Mesodermal cell (in vitro differentiated cells): ENCODE measurements at regions not wholly inside any gene's neighbourhood (a gene's known extent, or its start where the extent isn't known, plus 50 kb on each side); places are given as distances from the start of the nearest gene placed in this dataset.

ENCODE experiments used
- H3K27ac ChIP-seq: 2 replicates; pipeline ENCODE4 v1.7.0; 2013; ENCODE audit warnings: mild to moderate bottlenecking, low read depth, low read length, moderate library complexity; ENCODE audit not compliant: severe bottlenecking
- H3K36me3 ChIP-seq: 2 replicates; pipeline ENCODE4 v1.7.1; 2013; ENCODE audit warnings: mild to moderate bottlenecking, low read length, moderate library complexity; ENCODE audit not compliant: control insufficient read depth, insufficient read depth
- H3K4me1 ChIP-seq: one replicate; pipeline ENCODE4 v1.7.1; 2013; ENCODE audit warnings: mild to moderate bottlenecking, low read length; ENCODE audit not compliant: insufficient read depth, control insufficient read depth, poor library complexity, severe bottlenecking
- H3K4me3 ChIP-seq: 2 replicates; pipeline ENCODE4 v1.7.0; 2013; ENCODE audit warnings: low read length, control low read depth, mild to moderate bottlenecking; ENCODE audit not compliant: insufficient read depth, poor library complexity, severe bottlenecking; ENCODE audit errors: extremely low read depth
- H3K9me3 ChIP-seq: 2 replicates; pipeline ENCODE4 v1.7.1; 2013; ENCODE audit warnings: mild to moderate bottlenecking, low read length, moderate library complexity; ENCODE audit not compliant: control insufficient read depth
- WGBS, 2 experiments: methylation state at CpG; one replicate each; pipeline ENCODE4 v1.1.5; 2013; ENCODE audit warnings: missing lambda C conversion rate in 2 of 2; ENCODE audit not compliant: insufficient coverage in 2 of 2; 5-methylcytosine and 5-hydroxymethylcytosine counted together

DNA sequence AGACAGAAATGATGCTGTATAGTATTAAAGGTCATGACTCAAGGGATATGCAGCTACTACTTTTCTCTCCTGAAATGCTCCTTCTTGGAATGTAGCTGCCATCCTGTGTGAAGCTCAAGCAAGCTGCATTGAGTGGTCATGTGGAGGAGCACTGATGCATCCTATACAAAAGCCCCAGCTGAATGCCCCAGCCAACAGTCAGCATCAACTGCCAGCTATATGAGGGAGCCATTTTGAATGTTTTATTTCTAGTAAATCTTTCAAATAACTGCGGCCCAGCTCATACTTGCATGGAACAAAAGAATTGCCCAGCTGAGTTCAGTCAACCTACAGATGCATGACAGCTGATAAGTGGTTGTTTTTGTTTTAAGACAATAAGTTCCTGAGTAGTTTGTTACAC lies 165.0 kb upstream of the GEMIN8 start:
- Histone ChIP-seq H3K4me3 (no peak overlapping the region), H3K9me3 (no peaks in the 10 kb centered on the region), H3K27ac (no peak overlapping the region), H3K4me1 (no peaks in the 10 kb centered on the region), H3K36me3 (no peaks in the 10 kb centered on the region)
- no CpG with 5 or more reads among the region's 1 CpG for WGBS, 2 experiments

- H3K9me3 ChIP-seq, result no peaks in the 10 kb centered on the region
Observed at GRCh38 chrX:14193547-14193946, 163.9 kb upstream of the GEMIN8 start.

DNA sequence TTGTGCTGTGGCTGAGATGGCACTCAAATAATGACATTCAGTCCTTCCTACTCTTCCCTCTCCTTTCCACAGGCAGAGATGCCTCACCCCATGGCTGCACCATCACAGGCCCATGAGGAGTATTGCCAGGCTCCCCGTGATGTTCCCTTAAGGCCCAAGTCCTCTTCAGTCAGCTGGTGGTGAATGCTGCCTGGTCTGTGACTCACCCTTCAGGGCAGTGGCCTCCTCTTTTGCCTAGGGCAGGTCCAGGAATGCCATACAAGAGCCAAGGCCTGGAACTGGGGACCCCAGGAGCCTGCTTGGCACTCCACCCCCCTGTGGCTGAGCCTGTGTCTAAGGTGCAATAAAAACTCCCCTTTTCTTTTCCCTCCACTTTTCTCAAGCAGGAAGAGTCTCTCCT lies 144.2 kb upstream of the GEMIN8 start:
- H3K36me3 ChIP-seq, result no peaks in the 10 kb centered on the region
- 80% methylated on average over 1 of the region's 1 CpG; no CpG with 5 or more reads in 1 of the 2 experiments for WGBS, 2 experiments
- no peak overlapping the region for H3K4me3 ChIP-seq
- H3K4me1 ChIP-seq, result no peaks in the 10 kb centered on the region
- no peak overlapping the region for H3K27ac ChIP-seq
- no peaks in the 10 kb centered on the region for H3K9me3 ChIP-seq

More at GRCh38 chrX:14193547-14193946, 163.9 kb upstream of the GEMIN8 start:
- no peaks in the 10 kb centered on the region for H3K36me3 ChIP-seq
- no peak overlapping the region for H3K4me3 ChIP-seq
- no peak overlapping the region for H3K27ac ChIP-seq
- H3K4me1 ChIP-seq, result no peaks in the 10 kb centered on the region
- WGBS, 2 experiments, result no CpG with 5 or more reads among the region's 1 CpG

DNA sequence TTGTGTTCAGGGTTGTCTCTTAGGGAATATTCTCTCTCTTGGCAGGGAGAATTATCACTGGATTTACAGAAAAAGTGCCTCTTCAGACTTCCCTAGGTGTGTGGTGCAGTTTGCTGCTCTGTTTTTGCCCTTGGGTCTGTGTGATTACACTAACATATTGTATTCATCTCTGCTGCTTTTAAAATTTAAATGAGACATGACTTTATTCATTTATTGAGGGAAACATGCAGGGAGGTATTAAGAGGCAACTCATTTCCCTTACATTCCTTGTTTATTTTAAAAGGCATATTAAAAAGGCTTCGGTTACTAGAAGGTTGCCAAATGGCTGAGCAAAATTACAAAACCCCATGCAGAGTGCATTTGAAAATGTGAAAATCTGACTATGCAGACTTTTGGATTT lies 135.1 kb upstream of the GEMIN8 start:
- no CpG with 5 or more reads among the region's 1 CpG for WGBS, 2 experiments
- H3K9me3 ChIP-seq, result no peaks in the 10 kb centered on the region
- H3K27ac ChIP-seq, result no peak overlapping the region
- H3K4me1 ChIP-seq, result no peaks in the 10 kb centered on the region
- no peaks in the 10 kb centered on the region for H3K36me3 ChIP-seq
- no peak overlapping the region for H3K4me3 ChIP-seq

DNA sequence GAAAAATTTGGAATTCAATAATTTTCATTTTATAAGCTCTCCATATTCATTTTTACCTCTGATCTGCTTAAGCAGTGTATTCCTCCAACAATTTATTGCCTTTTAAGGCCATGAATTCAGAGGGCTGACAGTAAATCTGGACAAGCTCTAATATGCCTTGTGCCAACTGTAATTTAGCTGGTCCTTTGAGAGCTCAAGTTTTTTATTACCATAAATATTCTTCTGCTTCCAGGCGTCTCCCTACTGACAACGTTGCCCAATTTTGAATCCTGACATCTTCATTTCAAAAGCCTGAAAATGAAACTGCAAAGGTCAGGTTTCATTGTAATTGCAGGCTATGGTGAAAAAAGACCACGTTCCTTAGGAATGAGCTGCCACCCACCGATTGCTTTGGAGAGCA lies 95.8 kb upstream of the GEMIN8 start:
- 83% methylated on average over 2 of the region's 4 CpGs; no CpG with 5 or more reads in 1 of the 2 experiments for WGBS, 2 experiments
- Histone ChIP-seq H3K9me3 (no peaks in the 10 kb centered on the region), H3K27ac (no peak overlapping the region)

DNA sequence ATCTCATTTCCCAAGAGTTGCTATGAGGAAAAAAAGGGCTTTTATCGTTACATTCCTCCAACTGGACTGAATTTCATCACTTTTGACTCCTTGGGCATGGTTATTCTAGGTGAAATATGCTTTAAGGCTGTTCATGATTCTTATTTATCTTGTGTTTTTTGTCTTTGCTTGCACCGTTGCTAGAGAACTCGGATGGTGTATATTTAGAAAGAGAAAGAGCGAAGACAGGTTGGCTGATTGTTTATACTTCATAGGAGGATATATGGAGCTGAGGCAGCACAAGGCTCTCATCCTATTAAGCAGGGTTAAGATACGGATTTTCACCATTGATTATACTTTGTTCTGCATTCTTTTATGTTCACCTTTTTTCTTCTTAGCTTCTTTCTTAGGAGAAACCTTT lies 94.9 kb upstream of the GEMIN8 start:
- WGBS, 2 experiments, result 70 to 100% methylated on average over 1 to 2 of the region's 5 CpGs
- no peaks in the 10 kb centered on the region for H3K36me3 ChIP-seq
- no peak overlapping the region for H3K4me3 ChIP-seq
- no peaks in the 10 kb centered on the region for H3K4me1 ChIP-seq
- no peak overlapping the region for H3K27ac ChIP-seq
- no peaks in the 10 kb centered on the region for H3K9me3 ChIP-seq

More for the DNA sequence above, 95.8 kb upstream of the GEMIN8 start:
- no peaks in the 10 kb centered on the region for H3K36me3 ChIP-seq
- H3K4me3 ChIP-seq, result no peak overlapping the region
- H3K4me1 ChIP-seq, result no peaks in the 10 kb centered on the region

GRCh38 chrX:14095702-14096101 lies 66.0 kb upstream of the GEMIN8 start:
- Histone ChIP-seq H3K9me3 (no peaks in the 10 kb centered on the region), H3K36me3 (no peaks in the 10 kb centered on the region), H3K4me1 (no peaks in the 10 kb centered on the region), H3K4me3 (no peak overlapping the region), H3K27ac (no peak overlapping the region)
- 9 to 27% methylated on average over 3 to 7 of the region's 13 CpGs for WGBS, 2 experiments

GRCh38 chrX:14094191-14094590 lies 64.5 kb upstream of the GEMIN8 start:
- H3K9me3 ChIP-seq, result no peaks in the 10 kb centered on the region
- H3K4me3 ChIP-seq, result no peak overlapping the region
- H3K4me1 ChIP-seq, result no peaks in the 10 kb centered on the region
- no peaks in the 10 kb centered on the region for H3K36me3 ChIP-seq
- H3K27ac ChIP-seq, result no peak overlapping the region
- WGBS, 2 experiments, result no CpG with 5 or more reads among the region's 2 CpGs

- H3K9me3 ChIP-seq, result no peaks in the 10 kb centered on the region
- H3K4me1 ChIP-seq, result no peaks in the 10 kb centered on the region
- H3K4me3 ChIP-seq, result no peak overlapping the region
- H3K27ac ChIP-seq, result no peak overlapping the region
- no peaks in the 10 kb centered on the region for H3K36me3 ChIP-seq
- no CpG with 5 or more reads among the region's 1 CpG for WGBS, 2 experiments
Observed at GRCh38 chrX:14084466-14084865, 54.8 kb upstream of the GEMIN8 start.

DNA sequence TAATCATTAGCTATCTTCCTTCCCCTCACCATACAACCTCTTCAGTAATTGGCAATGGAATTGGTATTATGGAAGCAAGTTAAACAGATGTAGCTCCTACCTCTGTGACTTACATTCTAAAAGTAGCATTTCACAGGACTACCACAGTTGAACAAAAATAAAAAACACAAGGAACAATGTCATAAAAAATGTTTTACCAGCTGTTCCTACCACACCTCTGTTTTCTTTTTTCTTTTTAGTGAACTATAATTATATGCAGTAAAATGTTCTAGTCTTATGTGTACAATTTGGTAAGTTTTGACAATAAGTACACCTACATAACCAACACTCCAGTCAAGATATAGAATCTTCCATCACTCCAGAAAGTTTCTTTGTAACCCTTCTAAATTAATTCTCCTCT lies 54.1 kb upstream of the GEMIN8 start:
- Histone ChIP-seq H3K4me1 (no peaks in the 10 kb centered on the region), H3K27ac (no peak overlapping the region), H3K9me3 (no peaks in the 10 kb centered on the region), H3K4me3 (no peak overlapping the region), H3K36me3 (no peaks in the 10 kb centered on the region)

DNA sequence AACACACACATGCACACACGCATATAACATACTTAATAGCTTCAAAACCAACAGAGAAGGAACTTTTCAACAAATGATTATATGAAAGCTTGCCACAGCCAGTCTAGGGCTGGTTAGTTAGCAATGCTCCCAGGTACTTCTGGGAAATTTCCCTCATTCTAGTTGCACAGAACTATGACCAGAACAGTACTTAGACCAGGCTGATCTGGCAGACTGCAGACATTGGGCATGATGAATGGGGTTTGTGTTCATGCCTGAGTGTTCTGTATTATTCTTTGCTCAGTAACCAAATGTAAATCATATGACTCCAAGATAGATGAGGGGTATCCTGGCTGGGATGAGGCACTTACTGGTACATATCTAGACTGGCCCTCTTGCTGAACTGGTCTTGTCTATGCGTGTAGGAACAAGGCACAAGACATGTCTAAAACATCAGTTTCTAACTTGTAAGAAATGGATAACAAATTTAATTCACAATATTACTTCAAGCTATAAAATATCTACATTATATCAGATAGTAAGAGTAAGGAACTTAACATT lies 50.3 kb upstream of the GEMIN8 start:
- Histone ChIP-seq H3K9me3 (no peaks in the 10 kb centered on the region), H3K36me3 (no peaks in the 10 kb centered on the region), H3K4me3 (no peak overlapping the region), H3K27ac (no peak overlapping the region), H3K4me1 (no peaks in the 10 kb centered on the region)
- WGBS, 2 experiments, result no CpG with 5 or more reads among the region's 2 CpGs
